HG02763 (cell line): ENCODE measurements at regions not wholly inside any gene's neighbourhood (a gene's known extent, or its start where the extent isn't known, plus 50 kb on each side); places are given as distances from the start of the nearest gene placed in this dataset.
"Not testable (repeated sequence)": the region's sequence is repeated elsewhere in the genome, so short reads cannot be mapped to it uniquely, and the experiment has no call there.

Source experiments
- ATAC-seq: cut with Tn5 transposase; IDR thresholded peaks from one replicate; pipeline ENCODE4 v1.9.1; 2021; ENCODE audit warnings: mild to moderate bottlenecking, moderate library complexity; ENCODE audit not compliant: unreplicated experiment

GRCh38 chr6:65996096-65996495, 289.1 kb upstream of the EYS start:
- ATAC-seq = no peak

- ATAC-seq = no peak
Measured at GRCh38 chr6:65989676-65990075, 282.6 kb upstream of the EYS start.

- ATAC-seq = no peak
Measured at GRCh38 chr6:65988006-65988405, 281.0 kb upstream of the EYS start.

GRCh38 chr6:65984089-65984488, 277.1 kb upstream of the EYS start:
- ATAC-seq = no peak

GRCh38 chr6:65979120-65979519, 272.1 kb upstream of the EYS start:
- no peak for ATAC-seq

- ATAC-seq = not testable (repeated sequence)
Measured at GRCh38 chr6:65971252-65971651, 264.2 kb upstream of the EYS start.

GRCh38 chr6:65964261-65964660, 257.2 kb upstream of the EYS start:
- no peak for ATAC-seq

GRCh38 chr6:65955034-65955433, 248.0 kb upstream of the EYS start:
- no peak for ATAC-seq

- ATAC-seq = no peak
Measured at GRCh38 chr6:65948062-65948461, 241.0 kb upstream of the EYS start.

- ATAC-seq = no peak
Measured at GRCh38 chr6:65943548-65943947, 236.5 kb upstream of the EYS start.

GRCh38 chr6:65943051-65943450, 236.0 kb upstream of the EYS start:
- ATAC-seq = no peak

- no peak for ATAC-seq
Measured at GRCh38 chr6:65938000-65938399, 231.0 kb upstream of the EYS start.

GRCh38 chr6:65935412-65935811, 228.4 kb upstream of the EYS start:
- no peak for ATAC-seq

- ATAC-seq = no peak
Measured at GRCh38 chr6:65933390-65933789, 226.4 kb upstream of the EYS start.

- ATAC-seq = no peak
Measured at GRCh38 chr6:65927141-65927540, 220.1 kb upstream of the EYS start.

GRCh38 chr6:65924411-65924810, 217.4 kb upstream of the EYS start:
- no peak for ATAC-seq

- no peak for ATAC-seq
Measured at GRCh38 chr6:65922049-65922448, 215.0 kb upstream of the EYS start.

- ATAC-seq = no peak
Measured at GRCh38 chr6:65908065-65908464, 201.0 kb upstream of the EYS start.

- ATAC-seq = no peak
Measured at GRCh38 chr6:65903992-65904391, 197.0 kb upstream of the EYS start.

- ATAC-seq = no peak
Measured at GRCh38 chr6:65900928-65901327, 193.9 kb upstream of the EYS start.

GRCh38 chr6:65896140-65896539, 189.1 kb upstream of the EYS start:
- no peak for ATAC-seq

- no peak for ATAC-seq
Measured at GRCh38 chr6:65876668-65877067, 169.6 kb upstream of the EYS start.

GRCh38 chr6:65852369-65852852, 145.4 kb upstream of the EYS start:
- no peak for ATAC-seq

GRCh38 chr6:65830151-65830550, 123.1 kb upstream of the EYS start:
- no peak for ATAC-seq
